HG02610 (cell line): ENCODE measurements at regions not wholly inside any gene's neighbourhood (a gene's known extent, or its start where the extent isn't known, plus 50 kb on each side); places are given as distances from the start of the nearest gene placed in this dataset.
"Not testable (repeated sequence)": the region's sequence is repeated elsewhere in the genome, so short reads cannot be mapped to it uniquely, and the experiment has no call there.

Experiments used
- ATAC-seq: cut with Tn5 transposase; IDR thresholded peaks from one replicate; pipeline ENCODE4 v1.9.1; 2021; ENCODE audit warnings: mild to moderate bottlenecking, moderate library complexity; ENCODE audit not compliant: unreplicated experiment

- no peak for ATAC-seq
Observed at GRCh38 chr4:157701695-157701994, 471.2 kb downstream of the GASK1B start.

GRCh38 chr4:157700898-157701694, 471.7 kb downstream of the GASK1B start:
- ATAC-seq: no peak

GRCh38 chr4:157689476-157689875, 468.9 kb downstream of the GRIA2 start:
- no peak for ATAC-seq

- ATAC-seq: no peak
Observed at GRCh38 chr4:157687971-157688370, 467.4 kb downstream of the GRIA2 start.

- ATAC-seq: not testable (repeated sequence)
Observed at GRCh38 chr4:157679326-157679725, 458.8 kb downstream of the GRIA2 start.

GRCh38 chr4:157678478-157678877, 457.9 kb downstream of the GRIA2 start:
- ATAC-seq: no peak

GRCh38 chr4:157674699-157675098, 454.2 kb downstream of the GRIA2 start:
- ATAC-seq: no peak

- ATAC-seq: no peak
Observed at GRCh38 chr4:157667836-157668235, 447.3 kb downstream of the GRIA2 start.

- no peak for ATAC-seq
Observed at GRCh38 chr4:157664726-157665125, 444.2 kb downstream of the GRIA2 start.

- no peak for ATAC-seq
Observed at GRCh38 chr4:157655096-157655809, 434.7 kb downstream of the GRIA2 start.

- ATAC-seq: no peak
Observed at GRCh38 chr4:157643257-157643656, 422.7 kb downstream of the GRIA2 start.

GRCh38 chr4:157634057-157634456, 413.5 kb downstream of the GRIA2 start:
- no peak for ATAC-seq

GRCh38 chr4:157616741-157617472, 396.4 kb downstream of the GRIA2 start:
- no peak for ATAC-seq

- ATAC-seq: no peak
Observed at GRCh38 chr4:157607996-157608395, 387.5 kb downstream of the GRIA2 start.

GRCh38 chr4:157600583-157600982, 380.1 kb downstream of the GRIA2 start:
- no peak for ATAC-seq

- ATAC-seq: no peak
Observed at GRCh38 chr4:157591245-157591644, 370.7 kb downstream of the GRIA2 start.

GRCh38 chr4:157590679-157591078, 370.2 kb downstream of the GRIA2 start:
- no peak for ATAC-seq

- no peak for ATAC-seq
Observed at GRCh38 chr4:157587681-157588423, 367.3 kb downstream of the GRIA2 start.

GRCh38 chr4:157582141-157582540, 361.6 kb downstream of the GRIA2 start:
- ATAC-seq: no peak

- no peak for ATAC-seq
Observed at GRCh38 chr4:157576671-157577217, 356.2 kb downstream of the GRIA2 start.

GRCh38 chr4:157575339-157575738, 354.8 kb downstream of the GRIA2 start:
- no peak for ATAC-seq
